HEK293 (cell line): ENCODE measurements at regions not wholly inside any gene's neighbourhood (a gene's known extent, or its start where the extent isn't known, plus 50 kb on each side); places are given as distances from the start of the nearest gene placed in this dataset.

Experiments used
- CTCF ChIA-PET: fragments of 350-600 bp; formaldehyde crosslinking; extraction: SDS; loops from one replicate; lab custom pipeline; 2021; ENCODE audit warnings: antibody characterized with exemption; lab: Yijun Ruan, JAX
- POLR2A ChIA-PET: fragments of 300-600 bp; formaldehyde crosslinking; extraction: SDS; loops from one replicate; lab custom pipeline; 2020; ENCODE audit warnings: antibody characterized with exemption, inconsistent platforms; lab: Yijun Ruan, JAX
- H3K27ac ChIP-seq: fragments of 200-500 bp; sonication (Bioruptor generic); 2 replicates; pipeline ENCODE4 v1.5.1; 2014; ENCODE audit warnings: low read depth, low read length, control low read depth, inconsistent platforms; ENCODE audit errors: extremely low read depth
- H3K36me3 ChIP-seq, 2 experiments: fragments of 200-500 bp in 1 of 2; sonication (Bioruptor generic) in 1 of 2; 1 replicate in 1 of 2; 2 replicates in 1 of 2; pipeline ENCODE4 v1.5.1; 2014 to 2017; ENCODE audit warnings: inconsistent platforms in 2 of 2, low read length in 2 of 2; ENCODE audit not compliant: control insufficient read depth in 2 of 2, insufficient read depth in 1 of 2
- H3K4me1 ChIP-seq: fragments of 200-500 bp; sonication (Bioruptor generic); 2 replicates; pipeline ENCODE4 v1.5.1; 2014; ENCODE audit warnings: mild to moderate bottlenecking, low read length, inconsistent platforms; ENCODE audit not compliant: control insufficient read depth, insufficient read depth
- H3K4me3 ChIP-seq: 2 replicates; pipeline ENCODE4 v1.5.1; 2011; ENCODE audit warnings: low read depth, mild to moderate bottlenecking, control low read depth, low read length, moderate library complexity
- H3K9me3 ChIP-seq: fragments of 200-500 bp; sonication (Bioruptor generic); 2 replicates; pipeline ENCODE4 v1.5.1; 2014; ENCODE audit warnings: low read depth, low read length, inconsistent platforms; ENCODE audit not compliant: control insufficient read depth, insufficient read depth
- FEZF1 ChIP-seq: fragments of 450-650 bp; formaldehyde crosslinking; IDR thresholded peaks from 2 replicates; pipeline ENCODE4 v1.5.1; 2016; ENCODE audit warnings: missing biosample characterization, missing genetic modification characterization
- KLF1 ChIP-seq: fragments of 450-650 bp; formaldehyde crosslinking; IDR thresholded peaks from 2 replicates; pipeline ENCODE4 v1.5.1; 2016; ENCODE audit warnings: missing biosample characterization, missing genetic modification characterization
- SETDB1 ChIP-seq: IDR thresholded peaks from one replicate; pipeline ENCODE4 v1.6.1; 2017; ENCODE audit warnings: mild to moderate bottlenecking, low read length, moderate library complexity, mixed read lengths; ENCODE audit not compliant: insufficient read length
- SP3 ChIP-seq: fragments of 450-650 bp; formaldehyde crosslinking; IDR thresholded peaks from 2 replicates; pipeline ENCODE4 v1.5.1; 2016; ENCODE audit warnings: missing biosample characterization, missing genetic modification characterization
- TRIM28 ChIP-seq: IDR thresholded peaks from 2 replicates; pipeline ENCODE4 v1.6.1; 2011; ENCODE audit warnings: low read length, control low read depth, borderline replicate concordance
- ZBTB49 ChIP-seq: fragments of 450-650 bp; formaldehyde crosslinking; IDR thresholded peaks from 2 replicates; pipeline ENCODE4 v1.5.1; 2016; ENCODE audit warnings: missing biosample characterization, missing genetic modification characterization, low read depth
- ZFHX2 ChIP-seq: fragments of 450-650 bp; formaldehyde crosslinking; conservative IDR thresholded peaks from 2 replicates; pipeline ENCODE4 v1.5.1; 2016; ENCODE audit warnings: missing biosample characterization, missing genetic modification characterization
- ZNF132 ChIP-seq: fragments of 450-650 bp; formaldehyde crosslinking; IDR thresholded peaks from 2 replicates; pipeline ENCODE4 v1.5.1; 2017; ENCODE audit warnings: missing biosample characterization, missing genetic modification characterization, borderline replicate concordance
- ZNF366 ChIP-seq: fragments of 450-650 bp; formaldehyde crosslinking; conservative IDR thresholded peaks from 2 replicates; pipeline ENCODE4 v1.5.1; 2016; ENCODE audit warnings: missing biosample characterization, missing genetic modification characterization
- ZNF416 ChIP-seq: fragments of 450-650 bp; formaldehyde crosslinking; IDR thresholded peaks from 2 replicates; pipeline ENCODE4 v1.5.1; 2016; ENCODE audit warnings: missing biosample characterization, missing genetic modification characterization
- ZNF76 ChIP-seq: fragments of 450-650 bp; formaldehyde crosslinking; IDR thresholded peaks from 2 replicates; pipeline ENCODE4; 2016; ENCODE audit warnings: low read depth, missing biosample characterization, missing genetic modification characterization, borderline replicate concordance
- ZSCAN4 ChIP-seq: fragments of 450-650 bp; formaldehyde crosslinking; IDR thresholded peaks from 2 replicates; pipeline ENCODE4 v1.5.1; 2017; ENCODE audit warnings: missing biosample characterization, missing genetic modification characterization
- ZSCAN5A ChIP-seq: fragments of 450-650 bp; formaldehyde crosslinking; IDR thresholded peaks from 2 replicates; pipeline ENCODE4 v1.5.1; 2016; ENCODE audit warnings: missing biosample characterization, missing genetic modification characterization
- TF ChIP-seq, protein P1 (sequence below): fragments of 450-650 bp; formaldehyde crosslinking; optimal IDR thresholded peaks from 2 replicates; pipeline ENCODE3; 2016; ENCODE audit warnings: missing biosample characterization, mild to moderate bottlenecking, missing genetic modification characterization

DNA sequence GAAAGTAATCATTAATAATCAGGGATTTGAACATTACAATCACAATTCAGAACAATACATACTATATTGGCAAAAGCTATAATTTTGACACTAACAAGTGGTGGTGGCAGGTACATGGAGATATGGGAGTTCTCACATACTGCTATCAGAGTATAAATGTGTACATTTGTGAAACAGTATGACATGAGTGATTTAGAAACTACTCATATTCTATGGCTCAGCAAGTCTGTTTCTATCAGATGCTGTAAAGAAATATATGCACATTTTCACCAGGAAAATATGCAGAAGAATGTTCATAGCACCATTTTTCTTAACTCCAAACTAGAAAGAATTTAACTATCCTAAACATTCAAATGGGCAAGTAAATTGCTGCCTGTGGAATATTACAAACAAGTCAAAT is 620.0 kb downstream of the SH2D4B start (continued):
- no peak for TF ChIP-seq ZNF76 (tag by site-specific recombination)

DNA sequence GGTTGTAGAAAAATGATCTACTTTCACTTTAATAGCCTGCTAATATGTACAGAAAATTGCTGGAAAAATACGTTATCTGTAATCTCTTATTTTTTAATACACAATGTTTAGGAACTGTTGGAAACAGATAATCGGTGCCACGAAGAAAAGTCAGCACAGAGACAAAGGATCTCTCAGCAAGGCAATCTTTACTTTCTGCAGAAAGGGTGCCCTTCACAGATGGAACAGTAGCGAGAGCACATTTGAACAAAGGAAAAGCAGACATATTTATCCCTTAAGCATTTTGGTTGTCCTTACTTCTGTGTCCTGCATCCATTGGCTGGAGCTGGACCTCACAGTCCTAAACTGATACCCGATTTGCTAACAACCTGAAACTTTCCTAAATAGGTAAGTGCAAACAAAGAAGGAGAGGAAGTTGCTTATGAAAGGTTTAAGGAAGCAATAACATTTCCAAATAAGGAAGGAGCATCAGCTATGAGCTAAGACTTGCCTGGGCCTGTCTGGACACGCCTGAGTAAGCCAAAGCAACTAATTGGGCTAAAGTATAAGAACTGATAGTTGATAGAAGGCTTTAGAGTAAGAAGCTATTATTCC is 640.0 kb downstream of the SH2D4B start:
- Histone ChIP-seq H3K36me3 (no peaks in the 10 kb centered on the region), H3K27ac (no peak overlapping the region)
- no peak for TF ChIP-seq KLF1
- no peak for TF ChIP-seq ZFHX2 (tag by site-specific recombination)
- no peak for TF ChIP-seq ZNF366
- TF ChIP-seq SP3 (tag by site-specific recombination): no peak
- TF ChIP-seq SETDB1: peak; percentile 98
- TF ChIP-seq ZBTB49 (tag by site-specific recombination): no peak
- TF ChIP-seq TRIM28: peak; percentile 98
- no peak for TF ChIP-seq ZNF416
- TF ChIP-seq, all 188 proteins: peak for 2
- Histone ChIP-seq H3K4me1 (no peaks in the 10 kb centered on the region), H3K9me3 (no peaks in the 10 kb centered on the region), H3K4me3 (no peak overlapping the region)
- CTCF ChIA-PET: interaction anchor here (0.7 to 2.6 kb wide), 2 partner anchors 287 to 514 kb away, joined by 5 to 9 read pairs; no protein-coding TSS in a partner anchor
- POLR2A ChIA-PET: no interaction called here

DNA sequence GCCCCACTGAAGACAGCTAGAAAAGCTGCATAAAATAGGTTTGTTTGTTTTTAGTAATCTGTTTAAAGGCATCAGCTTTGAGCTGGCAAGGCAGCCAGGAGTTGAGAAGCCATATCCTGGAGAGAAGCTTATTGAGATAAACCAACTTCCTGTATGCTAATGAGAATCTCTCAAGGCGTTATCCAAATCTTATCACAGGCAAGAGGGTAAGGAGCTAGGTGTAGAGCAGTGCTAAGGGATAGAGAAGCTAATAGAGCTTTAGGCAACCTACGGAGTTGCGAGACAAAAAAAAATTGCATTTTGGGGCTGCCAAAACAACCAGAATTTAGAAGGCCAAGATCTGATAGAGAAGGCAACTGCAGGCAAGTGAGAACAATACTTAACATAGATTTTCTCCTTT is 641.6 kb downstream of the SH2D4B start:
- ChIA-PET CTCF (interaction anchor here (0.6 to 2.6 kb wide), 27 partner anchors 8 to 734 kb away, joined by 3 to 14 read pairs (median 4); no protein-coding TSS in a partner anchor), POLR2A (no interaction called here)
- H3K27ac ChIP-seq: no peak overlapping the region
- H3K4me3 ChIP-seq: no peak overlapping the region
- no peaks in the 10 kb centered on the region for H3K4me1 ChIP-seq
- no peaks in the 10 kb centered on the region for H3K36me3 ChIP-seq
- H3K9me3 ChIP-seq: no peaks in the 10 kb centered on the region
- TF ChIP-seq ZSCAN4 (tag by site-specific recombination) (no peak), ZNF132 (tag by site-specific recombination) (no peak), FEZF1 (tag by site-specific recombination) (no peak), ZSCAN5A (tag by site-specific recombination) (no peak)
- TF ChIP-seq, protein P1, sequence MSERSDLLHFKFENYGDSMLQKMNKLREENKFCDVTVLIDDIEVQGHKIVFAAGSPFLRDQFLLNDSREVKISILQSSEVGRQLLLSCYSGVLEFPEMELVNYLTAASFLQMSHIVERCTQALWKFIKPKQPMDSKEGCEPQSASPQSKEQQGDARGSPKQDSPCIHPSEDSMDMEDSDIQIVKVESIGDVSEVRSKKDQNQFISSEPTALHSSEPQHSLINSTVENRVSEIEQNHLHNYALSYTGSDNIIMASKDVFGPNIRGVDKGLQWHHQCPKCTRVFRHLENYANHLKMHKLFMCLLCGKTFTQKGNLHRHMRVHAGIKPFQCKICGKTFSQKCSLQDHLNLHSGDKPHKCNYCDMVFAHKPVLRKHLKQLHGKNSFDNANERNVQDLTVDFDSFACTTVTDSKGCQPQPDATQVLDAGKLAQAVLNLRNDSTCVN (tag by site-specific recombination): no peak
- TF ChIP-seq, all 188 proteins: peak for 0
